Trophoblast cell (in vitro differentiated cells and primary cell): ENCODE measurements at regions not wholly inside any gene's neighbourhood (a gene's known extent, or its start where the extent isn't known, plus 50 kb on each side); places are given as distances from the start of the nearest gene placed in this dataset.

Experiments
- DNase-seq, 2 donors: peaks; one replicate each; pipeline ENCODE4 v3.0.0-alpha.2; 2016
- H2AFZ ChIP-seq: 2 replicates; pipeline ENCODE4 v1.6.1; 2013; ENCODE audit warnings: low read length, moderate library complexity, mild to moderate bottlenecking; ENCODE audit not compliant: insufficient read depth, poor library complexity
- H2AK5ac ChIP-seq: 2 replicates; pipeline ENCODE4 v1.6.1; 2013; ENCODE audit warnings: mild to moderate bottlenecking, low read length
- H2BK120ac ChIP-seq: 2 replicates; pipeline ENCODE4 v1.6.1; 2013; ENCODE audit warnings: low read length, mild to moderate bottlenecking, moderate library complexity; ENCODE audit not compliant: insufficient read depth, poor library complexity
- H2BK12ac ChIP-seq: 2 replicates; pipeline ENCODE4 v1.6.1; 2013; ENCODE audit warnings: mild to moderate bottlenecking, low read length, moderate library complexity
- H2BK5ac ChIP-seq: 2 replicates; pipeline ENCODE4 v1.6.1; 2013; ENCODE audit warnings: low read length, low read depth, moderate library complexity, mild to moderate bottlenecking; ENCODE audit not compliant: poor library complexity
- H3K14ac ChIP-seq: 2 replicates; pipeline ENCODE4 v1.6.1; 2013; ENCODE audit warnings: mild to moderate bottlenecking, low read length
- H3K18ac ChIP-seq: 2 replicates; pipeline ENCODE4 v1.6.1; 2013; ENCODE audit warnings: mild to moderate bottlenecking, low read length
- H3K23ac ChIP-seq: 2 replicates; pipeline ENCODE4 v1.6.1; 2013; ENCODE audit warnings: low read length
- H3K27ac ChIP-seq: 2 replicates; pipeline ENCODE4 v1.5.1; 2013; ENCODE audit warnings: low read depth, mild to moderate bottlenecking, inconsistent platforms, low read length, moderate library complexity
- H3K27me3 ChIP-seq: 2 replicates; pipeline ENCODE4 v1.6.1; 2013; ENCODE audit warnings: inconsistent platforms, mild to moderate bottlenecking, low read length, moderate library complexity; ENCODE audit not compliant: insufficient read depth
- H3K36me3 ChIP-seq, 2 experiments: 1 replicate in 1 of 2; 2 replicates in 1 of 2; pipeline ENCODE4 v1.6.1; 2013; ENCODE audit warnings: low read length in 2 of 2, mild to moderate bottlenecking in 2 of 2, moderate library complexity in 1 of 2; ENCODE audit not compliant: insufficient read depth in 2 of 2, control insufficient read depth in 1 of 2
- H3K4ac ChIP-seq: 2 replicates; pipeline ENCODE4 v1.6.1; 2013; ENCODE audit warnings: low read depth, mild to moderate bottlenecking, low read length, moderate library complexity
- H3K4me1 ChIP-seq, 2 experiments: 1 replicate in 1 of 2; 2 replicates in 1 of 2; pipeline ENCODE4 v1.6.1; 2013; ENCODE audit warnings: low read length in 2 of 2, mild to moderate bottlenecking in 2 of 2, moderate library complexity in 1 of 2; ENCODE audit not compliant: insufficient read depth in 2 of 2, control insufficient read depth in 1 of 2
- H3K4me2 ChIP-seq: 2 replicates; pipeline ENCODE4 v1.6.1; 2013; ENCODE audit warnings: inconsistent platforms, mild to moderate bottlenecking, low read length, moderate library complexity
- H3K4me3 ChIP-seq: 2 replicates; pipeline ENCODE4 v1.5.1; 2013; ENCODE audit warnings: mild to moderate bottlenecking, low read depth, low read length, inconsistent platforms
- H3K79me1 ChIP-seq: one replicate; pipeline ENCODE4 v1.6.1; 2013; ENCODE audit warnings: low read length
- H3K79me2 ChIP-seq: 2 replicates; pipeline ENCODE4 v1.6.1; 2013; ENCODE audit warnings: low read length, mild to moderate bottlenecking; ENCODE audit not compliant: control insufficient read depth, insufficient read depth, poor library complexity
- H3K9ac ChIP-seq: 2 replicates; pipeline ENCODE4 v1.6.1; 2013; ENCODE audit warnings: mild to moderate bottlenecking, low read length
- H3K9me3 ChIP-seq: 2 replicates; pipeline ENCODE4 v1.6.1; 2013; ENCODE audit warnings: low read depth, mild to moderate bottlenecking, control low read depth, inconsistent platforms, low read length; ENCODE audit not compliant: insufficient read depth
- H4K12ac ChIP-seq: 2 replicates; pipeline ENCODE4 v1.6.1; 2013; ENCODE audit warnings: low read depth, mild to moderate bottlenecking, low read length, moderate library complexity
- H4K8ac ChIP-seq: 2 replicates; pipeline ENCODE4 v1.6.1; 2013; ENCODE audit warnings: low read depth, mild to moderate bottlenecking, low read length, moderate library complexity
- H4K91ac ChIP-seq: one replicate; pipeline ENCODE4 v1.6.1; 2013; ENCODE audit warnings: low read depth, mild to moderate bottlenecking, low read length, moderate library complexity
- WGBS: extraction: QIAGEN DNeasy Blood & Tissue Kit; methylation state at CpG from one replicate; pipeline ENCODE4 v1.1.7; 2013; ENCODE audit warnings: missing lambda C conversion rate; ENCODE audit not compliant: insufficient read length, insufficient coverage; ENCODE audit errors: extremely low coverage; 5-methylcytosine and 5-hydroxymethylcytosine counted together

- Histone ChIP-seq H3K4me2 (no peak overlapping the region), H4K8ac (no peak overlapping the region), H3K14ac (no peak overlapping the region), H3K36me3 (no peaks in the 10 kb centered on the region), H3K4me1 (no peaks in the 10 kb centered on the region), H2BK120ac (no peak overlapping the region), H3K18ac (no peak overlapping the region), H2AK5ac (no peak overlapping the region), H3K4me3 (no peak overlapping the region), H2AFZ (no peak overlapping the region), H2BK5ac (no peak overlapping the region), H3K27ac (no peak overlapping the region), H3K9ac (no peak overlapping the region), H3K9me3 (peaks cover 12% of the 10 kb centered on the region), H3K79me2 (no peaks in the 10 kb centered on the region), H3K27me3 (no peaks in the 10 kb centered on the region), H3K4ac (no peak overlapping the region), H2BK12ac (no peak overlapping the region), H4K91ac (no peak overlapping the region), H3K79me1 (no peaks in the 10 kb centered on the region), H4K12ac (no peak overlapping the region), H3K23ac (no peak overlapping the region)
- DNase-seq: no peak
- no CpG with 5 or more reads among the region's 1 CpG for WGBS
Measured at GRCh38 chr3:10616321-10616720, 110.9 kb upstream of the ATP2B2 start.

- WGBS: no CpG with 5 or more reads among the region's 11 CpGs
- Histone ChIP-seq H3K9me3 (no peaks in the 10 kb centered on the region), H3K27ac (no peak overlapping the region), H2AK5ac (no peak overlapping the region), H3K14ac (no peak overlapping the region), H3K4me3 (no peak overlapping the region), H4K8ac (no peak overlapping the region), H2BK5ac (no peak overlapping the region), H4K91ac (no peak overlapping the region), H2BK12ac (no peak overlapping the region), H3K4ac (no peak overlapping the region), H2BK120ac (no peak overlapping the region), H3K36me3 (no peaks in the 10 kb centered on the region), H3K18ac (no peak overlapping the region), H3K79me2 (no peaks in the 10 kb centered on the region), H2AFZ (no peak overlapping the region), H3K27me3 (no peaks in the 10 kb centered on the region), H4K12ac (no peak overlapping the region), H3K23ac (no peak overlapping the region), H3K9ac (no peak overlapping the region), H3K4me1 (no peaks in the 10 kb centered on the region), H3K79me1 (no peaks in the 10 kb centered on the region), H3K4me2 (no peak overlapping the region)
- DNase-seq: no peak
Measured at GRCh38 chr3:10619989-10620832, 114.8 kb upstream of the ATP2B2 start.

GRCh38 chr3:10620833-10621082 is 115.4 kb upstream of the ATP2B2 start:
- Histone ChIP-seq H3K4me3 (no peak overlapping the region), H2BK5ac (no peak overlapping the region), H4K91ac (no peak overlapping the region), H3K4ac (no peak overlapping the region), H2AFZ (no peak overlapping the region), H4K8ac (no peak overlapping the region), H3K27me3 (no peaks in the 10 kb centered on the region), H3K9me3 (no peaks in the 10 kb centered on the region), H2BK12ac (no peak overlapping the region), H3K4me1 (no peaks in the 10 kb centered on the region), H3K36me3 (no peaks in the 10 kb centered on the region), H3K79me2 (no peaks in the 10 kb centered on the region), H2BK120ac (no peak overlapping the region), H3K14ac (no peak overlapping the region), H2AK5ac (no peak overlapping the region), H3K9ac (no peak overlapping the region), H3K23ac (no peak overlapping the region), H3K27ac (no peak overlapping the region), H3K79me1 (no peaks in the 10 kb centered on the region), H3K18ac (no peak overlapping the region), H4K12ac (no peak overlapping the region), H3K4me2 (no peak overlapping the region)
- no peak for DNase-seq
- WGBS: no CpG with 5 or more reads among the region's 2 CpGs

GRCh38 chr3:10623578-10624275 is 118.3 kb upstream of the ATP2B2 start:
- WGBS: no CpG with 5 or more reads among the region's 4 CpGs
- H2BK5ac ChIP-seq: no peak overlapping the region
- no peaks in the 10 kb centered on the region for H3K79me1 ChIP-seq

More at GRCh38 chr3:10623578-10624275, 118.3 kb upstream of the ATP2B2 start:
- H3K9me3 ChIP-seq: no peaks in the 10 kb centered on the region
- H4K12ac ChIP-seq: no peak overlapping the region
- H3K27ac ChIP-seq: no peak overlapping the region
- no peak overlapping the region for H2AFZ ChIP-seq
- no peaks in the 10 kb centered on the region for H3K4me1 ChIP-seq
- no peak overlapping the region for H3K23ac ChIP-seq
- no peak overlapping the region for H3K4me2 ChIP-seq
- no peaks in the 10 kb centered on the region for H3K36me3 ChIP-seq
- H3K79me2 ChIP-seq: no peaks in the 10 kb centered on the region
- no peak overlapping the region for H2BK120ac ChIP-seq
- H2AK5ac ChIP-seq: no peak overlapping the region
- H4K8ac ChIP-seq: no peak overlapping the region
- no peak overlapping the region for H3K4ac ChIP-seq
- no peak overlapping the region for H3K14ac ChIP-seq
- H4K91ac ChIP-seq: no peak overlapping the region
- no peak overlapping the region for H2BK12ac ChIP-seq
- no peak overlapping the region for H3K4me3 ChIP-seq
- no peaks in the 10 kb centered on the region for H3K27me3 ChIP-seq
- no peak for DNase-seq
- H3K9ac ChIP-seq: no peak overlapping the region
- no peak overlapping the region for H3K18ac ChIP-seq
